HCT116 (cell line): ENCODE measurements at regions not wholly inside any gene's neighbourhood (a gene's known extent, or its start where the extent isn't known, plus 50 kb on each side); places are given as distances from the start of the nearest gene placed in this dataset.

Experiments used
- POLR2A ChIP-seq: IDR thresholded peaks from 2 replicates; pipeline ENCODE4 v1.7.0; 2011; ENCODE audit warnings: borderline replicate concordance; ENCODE audit not compliant: insufficient read depth, insufficient read length; ENCODE audit errors: extremely low read depth
- POLR2AphosphoS5 ChIP-seq: IDR thresholded peaks from 2 replicates; pipeline ENCODE4 v1.6.1; 2011; ENCODE audit warnings: mild to moderate bottlenecking, low read depth, low read length, moderate library complexity
- TF ChIP-seq, protein P1 (sequence below), 3 experiments: fragments of 200-600 bp in 1 of 3; sonication (generic) in 1 of 3; IDR thresholded peaks in 2 of 3; conservative IDR thresholded peaks in 1 of 3; 2 replicates each; pipeline ENCODE4 v1.5.1; 2012 to 2017; ENCODE audit warnings: low read depth in 2 of 3, low read length in 2 of 3, antibody characterized with exemption in 1 of 3, borderline replicate concordance in 1 of 3, control low read depth in 1 of 3, mild to moderate bottlenecking in 1 of 3, mixed read lengths in 1 of 3, mixed run types in 1 of 3, moderate library complexity in 1 of 3; ENCODE audit not compliant: insufficient read depth in 1 of 3

DNA sequence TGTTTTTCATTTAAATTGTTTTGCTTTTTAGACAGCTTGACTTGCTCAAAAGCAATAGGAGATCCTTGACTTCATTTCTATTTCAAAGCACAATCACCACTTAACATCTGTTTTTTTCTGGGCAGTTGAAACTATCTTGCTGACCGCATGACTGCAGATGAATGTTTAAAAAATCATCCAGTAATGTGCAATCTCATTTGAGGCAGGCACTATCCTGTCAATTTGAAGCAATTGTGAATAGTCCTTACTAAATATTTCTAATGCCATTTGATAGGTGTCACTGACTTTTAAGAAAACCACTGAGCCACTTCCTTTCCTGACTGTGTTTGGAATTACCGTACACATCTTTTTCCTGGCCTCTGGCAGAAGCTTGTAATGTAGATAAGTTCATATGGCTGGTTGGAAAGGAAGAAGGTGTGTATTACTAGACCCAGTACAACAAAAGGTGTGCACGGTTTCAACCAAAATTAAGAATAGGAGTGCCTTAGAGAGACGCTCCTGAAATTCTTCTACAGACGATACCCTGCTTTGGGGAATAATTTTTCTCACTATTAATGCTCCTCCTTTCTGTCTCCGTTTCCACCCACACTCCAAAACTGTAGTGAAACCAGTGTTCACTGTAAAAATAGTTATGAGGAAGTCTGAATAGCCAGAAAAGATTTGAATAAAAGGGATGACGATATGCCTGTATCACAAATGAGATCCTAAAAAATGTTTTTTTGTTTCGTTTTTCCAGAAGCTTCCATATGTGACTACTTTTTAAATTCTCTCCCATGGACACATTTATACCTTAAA is 136.7 kb upstream of the MOCS2 start:
- TF ChIP-seq, protein P1, sequence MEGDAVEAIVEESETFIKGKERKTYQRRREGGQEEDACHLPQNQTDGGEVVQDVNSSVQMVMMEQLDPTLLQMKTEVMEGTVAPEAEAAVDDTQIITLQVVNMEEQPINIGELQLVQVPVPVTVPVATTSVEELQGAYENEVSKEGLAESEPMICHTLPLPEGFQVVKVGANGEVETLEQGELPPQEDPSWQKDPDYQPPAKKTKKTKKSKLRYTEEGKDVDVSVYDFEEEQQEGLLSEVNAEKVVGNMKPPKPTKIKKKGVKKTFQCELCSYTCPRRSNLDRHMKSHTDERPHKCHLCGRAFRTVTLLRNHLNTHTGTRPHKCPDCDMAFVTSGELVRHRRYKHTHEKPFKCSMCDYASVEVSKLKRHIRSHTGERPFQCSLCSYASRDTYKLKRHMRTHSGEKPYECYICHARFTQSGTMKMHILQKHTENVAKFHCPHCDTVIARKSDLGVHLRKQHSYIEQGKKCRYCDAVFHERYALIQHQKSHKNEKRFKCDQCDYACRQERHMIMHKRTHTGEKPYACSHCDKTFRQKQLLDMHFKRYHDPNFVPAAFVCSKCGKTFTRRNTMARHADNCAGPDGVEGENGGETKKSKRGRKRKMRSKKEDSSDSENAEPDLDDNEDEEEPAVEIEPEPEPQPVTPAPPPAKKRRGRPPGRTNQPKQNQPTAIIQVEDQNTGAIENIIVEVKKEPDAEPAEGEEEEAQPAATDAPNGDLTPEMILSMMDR (IDR thresholded peaks at IDR 0.05 in 2 of 3, conservative IDR thresholded peaks at IDR 0.05 in 1 of 3; ENCODE audit: borderline replicate concordance in 1 of 3, insufficient read depth in 1 of 3, low read depth in 2 of 3, low read length in 2 of 3) = no peak
- no peak for TF ChIP-seq POLR2A
- no peak for TF ChIP-seq POLR2AphosphoS5
